ENCODE measurements at regions not wholly inside any gene's neighbourhood (a gene's known extent, or its start where the extent isn't known, plus 50 kb on each side); places are given as distances from the start of the nearest gene placed in this dataset.

DNA sequence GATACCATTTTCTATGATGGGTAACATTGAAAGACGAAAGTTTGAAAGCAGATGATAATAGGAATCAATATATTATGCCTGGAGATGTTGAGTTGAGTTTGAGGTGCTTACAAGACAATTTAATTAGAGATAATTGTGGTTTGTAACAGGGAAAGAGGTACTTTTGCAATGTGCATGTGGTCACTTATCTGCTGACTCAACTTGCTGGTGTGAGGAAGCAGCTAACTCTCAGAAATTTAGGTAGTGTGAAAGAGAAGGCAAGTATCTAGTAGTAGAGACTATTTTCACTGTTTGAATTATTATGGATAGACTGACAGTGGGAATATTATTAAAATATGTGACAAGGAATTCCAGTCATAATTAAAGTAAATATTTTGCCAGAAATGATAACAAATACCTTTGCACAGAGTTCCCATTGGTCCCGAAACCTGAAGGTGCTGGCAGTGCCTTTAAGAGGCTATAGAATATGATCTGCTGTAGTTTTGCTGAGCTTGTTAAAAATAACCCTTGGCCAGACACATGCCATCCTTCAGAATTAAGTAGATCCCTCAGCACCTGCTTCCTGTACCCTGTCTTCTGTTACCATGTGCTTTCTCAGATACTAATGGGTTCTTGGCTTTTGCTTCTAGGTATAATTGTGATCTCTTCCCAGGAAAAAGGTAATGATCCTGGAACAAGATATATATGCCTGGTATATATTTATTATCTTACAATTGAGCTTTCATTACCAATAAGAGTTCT, 315.9 kb downstream of the BCHE start:
- no peak overlapping the region for H3K27ac Mint-ChIP-seq (ENCODE audit: unreplicated experiment)
- peaks cover 4% of the 10 kb centered on the region for H3K4me1 Mint-ChIP-seq (ENCODE audit: low read depth, unreplicated experiment)
- H3K4me3 Mint-ChIP-seq (ENCODE audit: unreplicated experiment) = no peak overlapping the region
- TF ChIP-seq, protein P1, sequence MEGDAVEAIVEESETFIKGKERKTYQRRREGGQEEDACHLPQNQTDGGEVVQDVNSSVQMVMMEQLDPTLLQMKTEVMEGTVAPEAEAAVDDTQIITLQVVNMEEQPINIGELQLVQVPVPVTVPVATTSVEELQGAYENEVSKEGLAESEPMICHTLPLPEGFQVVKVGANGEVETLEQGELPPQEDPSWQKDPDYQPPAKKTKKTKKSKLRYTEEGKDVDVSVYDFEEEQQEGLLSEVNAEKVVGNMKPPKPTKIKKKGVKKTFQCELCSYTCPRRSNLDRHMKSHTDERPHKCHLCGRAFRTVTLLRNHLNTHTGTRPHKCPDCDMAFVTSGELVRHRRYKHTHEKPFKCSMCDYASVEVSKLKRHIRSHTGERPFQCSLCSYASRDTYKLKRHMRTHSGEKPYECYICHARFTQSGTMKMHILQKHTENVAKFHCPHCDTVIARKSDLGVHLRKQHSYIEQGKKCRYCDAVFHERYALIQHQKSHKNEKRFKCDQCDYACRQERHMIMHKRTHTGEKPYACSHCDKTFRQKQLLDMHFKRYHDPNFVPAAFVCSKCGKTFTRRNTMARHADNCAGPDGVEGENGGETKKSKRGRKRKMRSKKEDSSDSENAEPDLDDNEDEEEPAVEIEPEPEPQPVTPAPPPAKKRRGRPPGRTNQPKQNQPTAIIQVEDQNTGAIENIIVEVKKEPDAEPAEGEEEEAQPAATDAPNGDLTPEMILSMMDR (IDR thresholded peaks at IDR 0.05; ENCODE audit: partially characterized antibody, unreplicated experiment) = no peak
- no peak for DNase-seq
- H3K36me3 Mint-ChIP-seq (ENCODE audit: unreplicated experiment) = no peaks in the 10 kb centered on the region
- H3K9me3 Mint-ChIP-seq (ENCODE audit: unreplicated experiment) = no peaks in the 10 kb centered on the region
- no peaks in the 10 kb centered on the region for H3K27me3 Mint-ChIP-seq (ENCODE audit: unreplicated experiment)

DNA sequence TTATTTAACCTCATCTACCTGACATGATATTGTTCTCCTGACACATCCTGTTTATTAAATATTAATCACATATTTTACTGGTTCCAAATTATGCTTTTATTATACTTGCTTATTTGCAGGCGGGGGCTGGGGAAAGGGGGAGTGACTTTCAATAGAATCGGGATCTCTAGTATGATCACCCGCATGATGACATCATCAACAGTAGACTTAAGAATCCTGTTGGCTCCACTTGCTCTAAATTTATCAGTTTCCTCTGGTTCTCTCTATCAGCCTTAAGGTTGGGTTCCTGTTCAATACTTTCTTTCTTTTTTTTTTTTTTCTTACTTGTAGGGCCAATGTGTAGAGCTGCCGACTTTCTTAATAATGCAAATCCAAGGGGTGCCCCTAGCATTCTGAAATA, 317.5 kb downstream of the BCHE start:
- Mint-ChIP-seq H3K27me3 (ENCODE audit: unreplicated experiment) (no peaks in the 10 kb centered on the region), H3K27ac (ENCODE audit: unreplicated experiment) (no peak overlapping the region), H3K4me3 (ENCODE audit: unreplicated experiment) (no peak overlapping the region), H3K36me3 (ENCODE audit: unreplicated experiment) (no peaks in the 10 kb centered on the region), H3K4me1 (ENCODE audit: low read depth, unreplicated experiment) (peaks cover 4% of the 10 kb centered on the region), H3K9me3 (ENCODE audit: unreplicated experiment) (no peaks in the 10 kb centered on the region)
- DNase-seq = no peak
- TF ChIP-seq, protein P1 (IDR thresholded peaks at IDR 0.05; ENCODE audit: partially characterized antibody, unreplicated experiment) = no peak

DNA sequence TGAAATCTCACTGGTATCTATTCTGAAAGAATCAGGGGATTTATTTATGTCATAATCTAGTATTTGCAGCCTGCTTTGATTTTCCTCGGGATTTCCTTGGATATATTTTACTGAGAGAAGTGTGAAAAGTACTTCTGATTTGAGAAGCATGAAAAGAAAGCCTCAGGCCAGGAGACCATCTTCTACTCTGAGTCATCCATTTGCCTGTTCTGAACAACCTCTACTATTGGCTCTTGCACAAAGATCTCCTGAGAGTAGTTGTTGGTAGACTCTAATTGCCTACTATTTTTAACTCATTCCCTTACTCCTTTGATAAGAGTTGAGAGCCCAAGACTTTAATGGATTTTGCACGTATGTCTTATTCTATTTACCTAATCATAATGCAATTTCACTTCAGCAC, 318.9 kb downstream of the BCHE start:
- Mint-ChIP-seq H3K27me3 (ENCODE audit: unreplicated experiment) (no peaks in the 10 kb centered on the region), H3K9me3 (ENCODE audit: unreplicated experiment) (no peaks in the 10 kb centered on the region), H3K4me3 (ENCODE audit: unreplicated experiment) (no peak overlapping the region), H3K27ac (ENCODE audit: unreplicated experiment) (no peak overlapping the region), H3K36me3 (ENCODE audit: unreplicated experiment) (no peaks in the 10 kb centered on the region), H3K4me1 (ENCODE audit: low read depth, unreplicated experiment) (peaks cover 4% of the 10 kb centered on the region)
- no peak for DNase-seq
- TF ChIP-seq, protein P1 (IDR thresholded peaks at IDR 0.05; ENCODE audit: partially characterized antibody, unreplicated experiment) = no peak

DNA sequence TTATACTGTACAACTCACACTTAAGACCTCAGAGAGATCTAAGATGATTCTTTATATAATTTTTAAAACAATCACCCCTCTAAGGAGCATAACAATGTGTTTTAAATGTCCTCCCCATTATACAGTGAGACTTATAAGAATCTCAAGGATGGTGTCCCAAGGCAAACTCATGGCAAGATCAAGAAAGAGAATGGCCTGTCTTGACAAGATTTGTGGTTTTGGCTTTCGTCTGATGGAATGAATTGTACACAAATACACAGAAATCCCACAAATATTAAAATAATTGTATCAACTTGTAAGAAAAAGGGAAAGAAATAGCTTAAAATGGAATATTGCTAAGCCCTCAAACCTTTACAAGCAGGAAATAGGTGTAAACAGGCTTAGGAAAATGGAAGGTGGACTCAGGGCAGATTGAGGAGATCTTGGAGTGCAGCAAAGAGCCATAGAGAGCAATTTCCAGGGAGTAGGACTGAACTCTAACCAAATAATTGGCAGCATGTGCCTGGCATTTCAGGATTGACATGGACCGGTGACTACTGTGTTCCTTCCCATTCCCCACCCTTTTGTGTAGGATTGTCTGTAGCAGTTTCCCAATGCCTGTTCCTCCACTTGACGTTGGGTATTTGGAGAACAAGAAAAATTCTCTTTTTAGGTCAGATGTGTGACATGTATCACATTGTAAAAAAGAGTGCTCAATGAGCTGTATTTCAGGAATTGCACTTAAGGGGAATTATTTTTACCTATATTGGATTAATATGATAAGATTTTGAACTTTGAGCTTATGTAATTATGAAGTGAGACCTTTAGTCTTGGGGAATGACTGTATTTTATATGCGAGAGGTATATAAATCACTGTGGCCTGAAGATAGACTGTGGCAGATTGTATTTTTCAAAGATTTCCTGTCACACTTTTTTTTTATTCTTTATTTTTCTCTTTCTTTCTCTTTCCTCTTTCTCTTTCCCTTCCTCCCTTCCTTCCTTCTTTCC, 317.8 kb upstream of the SLITRK3 start:
- Mint-ChIP-seq H3K4me1 (ENCODE audit: low read depth, unreplicated experiment) (peaks cover 4% of the 10 kb centered on the region), H3K36me3 (ENCODE audit: unreplicated experiment) (no peaks in the 10 kb centered on the region), H3K27me3 (ENCODE audit: unreplicated experiment) (no peaks in the 10 kb centered on the region), H3K9me3 (ENCODE audit: unreplicated experiment) (no peaks in the 10 kb centered on the region), H3K4me3 (ENCODE audit: unreplicated experiment) (no peak overlapping the region), H3K27ac (ENCODE audit: unreplicated experiment) (no peak overlapping the region)
- TF ChIP-seq, protein P1 (IDR thresholded peaks at IDR 0.05; ENCODE audit: partially characterized antibody, unreplicated experiment) = no peak
- no peak for DNase-seq

Measured in glutamatergic neuron (in vitro differentiated cells).